ENCODE measurements at regions not wholly inside any gene's neighbourhood (a gene's known extent, or its start where the extent isn't known, plus 50 kb on each side); places are given as distances from the start of the nearest gene placed in this dataset.

- no peak for DNase-seq (ENCODE audit: low spot score)
- ATAC-seq (ENCODE audit: low FRiP score) = no peak
- TF ChIP-seq, protein P1, sequence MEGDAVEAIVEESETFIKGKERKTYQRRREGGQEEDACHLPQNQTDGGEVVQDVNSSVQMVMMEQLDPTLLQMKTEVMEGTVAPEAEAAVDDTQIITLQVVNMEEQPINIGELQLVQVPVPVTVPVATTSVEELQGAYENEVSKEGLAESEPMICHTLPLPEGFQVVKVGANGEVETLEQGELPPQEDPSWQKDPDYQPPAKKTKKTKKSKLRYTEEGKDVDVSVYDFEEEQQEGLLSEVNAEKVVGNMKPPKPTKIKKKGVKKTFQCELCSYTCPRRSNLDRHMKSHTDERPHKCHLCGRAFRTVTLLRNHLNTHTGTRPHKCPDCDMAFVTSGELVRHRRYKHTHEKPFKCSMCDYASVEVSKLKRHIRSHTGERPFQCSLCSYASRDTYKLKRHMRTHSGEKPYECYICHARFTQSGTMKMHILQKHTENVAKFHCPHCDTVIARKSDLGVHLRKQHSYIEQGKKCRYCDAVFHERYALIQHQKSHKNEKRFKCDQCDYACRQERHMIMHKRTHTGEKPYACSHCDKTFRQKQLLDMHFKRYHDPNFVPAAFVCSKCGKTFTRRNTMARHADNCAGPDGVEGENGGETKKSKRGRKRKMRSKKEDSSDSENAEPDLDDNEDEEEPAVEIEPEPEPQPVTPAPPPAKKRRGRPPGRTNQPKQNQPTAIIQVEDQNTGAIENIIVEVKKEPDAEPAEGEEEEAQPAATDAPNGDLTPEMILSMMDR (IDR thresholded peaks at IDR 0.05) = no peak
Observed at GRCh38 chr9:118963674-118964073, 405.6 kb downstream of the BRINP1 start.

DNA sequence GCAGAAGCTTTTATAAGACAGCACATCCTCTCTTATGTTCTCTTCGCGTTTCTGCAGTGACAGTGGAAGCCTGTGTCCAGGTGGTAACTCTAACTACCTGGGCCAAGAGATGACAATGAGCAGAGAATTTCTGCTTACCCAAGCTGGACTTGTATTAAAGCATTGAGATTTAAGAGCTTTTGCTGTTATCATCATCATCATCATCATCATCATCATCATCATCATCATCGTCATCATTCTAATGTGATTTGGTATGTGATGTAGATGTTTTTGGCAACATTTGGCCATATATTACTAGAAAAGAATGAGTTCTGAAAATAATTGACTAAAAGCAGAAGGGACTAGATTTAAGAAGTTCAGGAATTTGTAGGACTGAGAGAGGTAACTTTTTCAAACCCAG lies 401.3 kb downstream of the BRINP1 start:
- TF ChIP-seq, protein P1 (IDR thresholded peaks at IDR 0.05) = no peak
- ATAC-seq (ENCODE audit: low FRiP score) (no peak), DNase-seq (ENCODE audit: low spot score) (no peak)

GRCh38 chr9:118975736-118976135 lies 393.5 kb downstream of the BRINP1 start:
- TF ChIP-seq, protein P1 (IDR thresholded peaks at IDR 0.05) = no peak
- DNase-seq (ENCODE audit: low spot score) (no peak), ATAC-seq (ENCODE audit: low FRiP score) (no peak)

- TF ChIP-seq, protein P1 (IDR thresholded peaks at IDR 0.05) = no peak
- ATAC-seq (ENCODE audit: low FRiP score) (no peak), DNase-seq (ENCODE audit: low spot score) (no peak)
Observed at GRCh38 chr9:118976160-118976559, 393.1 kb downstream of the BRINP1 start.

- ATAC-seq (ENCODE audit: low FRiP score) (no peak), DNase-seq (ENCODE audit: low spot score) (no peak)
- TF ChIP-seq, protein P1 (IDR thresholded peaks at IDR 0.05) = no peak
Observed at GRCh38 chr9:118984607-118985006, 384.6 kb downstream of the BRINP1 start.

GRCh38 chr9:118985851-118986250 lies 383.4 kb downstream of the BRINP1 start:
- no peak for DNase-seq (ENCODE audit: low spot score)

DNA sequence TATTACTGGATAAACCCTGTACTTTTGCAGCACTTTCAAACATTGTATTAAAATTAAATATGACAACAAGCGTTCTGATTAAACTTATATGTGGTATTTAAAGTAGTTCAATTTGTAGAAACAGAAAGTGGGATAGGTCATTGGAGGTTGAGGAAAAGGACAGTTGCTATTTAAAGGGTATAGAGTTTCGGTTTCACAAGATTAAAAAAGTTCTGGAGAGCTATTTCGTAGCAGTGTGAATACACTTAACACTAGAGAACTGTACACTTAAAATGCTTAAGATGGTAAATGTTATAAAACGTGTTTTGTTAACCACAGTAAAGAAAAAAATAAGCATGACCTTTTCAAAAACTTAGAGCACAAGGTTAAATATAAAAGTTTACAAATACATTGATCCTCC lies 382.1 kb downstream of the BRINP1 start:
- no peak for DNase-seq (ENCODE audit: low spot score)
- ATAC-seq (ENCODE audit: low FRiP score) = no peak
- TF ChIP-seq, protein P1 (IDR thresholded peaks at IDR 0.05) = no peak

More at GRCh38 chr9:118985851-118986250, 383.4 kb downstream of the BRINP1 start:
- TF ChIP-seq, protein P1 (IDR thresholded peaks at IDR 0.05) = no peak
- no peak for ATAC-seq (ENCODE audit: low FRiP score)

Measured in omental fat pad (tissue), 3 donors.